Tibial artery (tissue), 4 donors: ENCODE measurements at regions not wholly inside any gene's neighbourhood (a gene's known extent, or its start where the extent isn't known, plus 50 kb on each side); places are given as distances from the start of the nearest gene placed in this dataset.

Source experiments
- DNase-seq, 2 donors: peaks; one replicate each; pipeline ENCODE4 v3.0.0-alpha.2; 2019
- H3K27ac ChIP-seq, 2 donors: fragments of 200-600 bp; sonication (generic) in 1 of 2; 1 replicate in 1 of 2; 2 replicates in 1 of 2; pipeline ENCODE4 v1.5.1; 2018 to 2019; ENCODE audit warnings: mild to moderate bottlenecking in 1 of 2
- H3K27me3 ChIP-seq, 2 donors: fragments of 200-600 bp; sonication (generic) in 1 of 2; one replicate each; pipeline versions ENCODE4 v1.5.1 to v1.6.0; 2016 to 2019
- H3K36me3 ChIP-seq, 3 donors: fragments of 200-600 bp; sonication (generic) in 2 of 3; one replicate each; pipeline ENCODE4 v1.5.1; 2016 to 2019; ENCODE audit warnings: mild to moderate bottlenecking in 2 of 3
- H3K4me1 ChIP-seq, 4 donors: fragments of 200-600 bp; sonication (generic) in 2 of 4; 1 replicate in 3 of 4; 2 replicates in 1 of 4; pipeline ENCODE4 v1.5.1; 2016 to 2019
- H3K4me3 ChIP-seq, 2 donors: fragments of 200-600 bp; sonication (generic) in 1 of 2; 1 replicate in 1 of 2; 2 replicates in 1 of 2; pipeline ENCODE4 v1.5.1; 2018 to 2019; ENCODE audit warnings: mild to moderate bottlenecking in 2 of 2
- H3K9me3 ChIP-seq, 3 donors: fragments of 200-600 bp; sonication (generic) in 1 of 3; one replicate each; pipeline ENCODE4 v1.5.1; 2016 to 2019
- intact Hi-C: fragments of 100-400 bp; cut with DNase I; formaldehyde crosslinking; loops from one replicate; pipeline ENCODE4 v1.15.0; 2023; ENCODE audit warnings: low total_unique reads
- TF ChIP-seq, protein P1 (sequence below), 2 experiments: fragments of 200-600 bp in 1 of 2; fragments of 450-650 bp in 1 of 2; IDR thresholded peaks; one replicate each; pipeline ENCODE4 v1.5.1; 2017 to 2019; ENCODE audit warnings: antibody characterized with exemption in 2 of 2, mild to moderate bottlenecking in 1 of 2, moderate library complexity in 1 of 2

DNA sequence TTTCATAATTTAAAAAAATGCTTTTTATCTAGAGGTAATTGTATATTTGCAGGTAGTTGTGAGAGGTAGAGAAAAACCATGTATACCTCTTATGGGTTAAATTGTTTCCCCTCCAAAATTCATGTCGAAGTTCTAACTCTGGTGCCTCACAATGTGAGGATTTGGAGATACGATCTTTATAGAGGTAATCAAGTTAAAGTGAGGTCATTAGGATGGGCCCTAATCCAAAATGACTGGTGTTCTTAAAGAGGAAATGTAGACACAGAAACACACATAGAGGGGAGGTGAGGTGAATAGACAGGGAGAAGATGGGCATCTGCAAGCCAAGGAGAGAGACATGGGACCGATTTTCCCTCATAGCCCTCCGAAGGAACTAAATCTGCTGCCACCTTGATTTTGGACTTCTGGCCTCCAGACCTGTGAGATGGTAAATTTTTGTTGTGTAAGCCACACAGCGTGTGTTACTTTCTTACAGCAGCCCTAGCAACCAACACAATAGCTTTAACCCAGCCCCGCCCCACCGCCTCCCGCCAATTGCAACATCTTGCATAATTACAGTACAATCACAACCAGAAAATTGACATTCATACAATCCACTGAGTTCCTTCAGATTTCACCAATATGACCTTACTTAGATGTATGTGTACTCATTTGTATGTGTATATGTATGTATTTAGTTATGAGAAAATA lies 208.9 kb downstream of the MIB1 start:
- intact Hi-C loops = no loop called here
- DNase-seq = no peak
- Histone ChIP-seq H3K27me3 (no peaks in the 10 kb centered on the region), H3K4me3 (no peak overlapping the region), H3K9me3 (no peaks in the 10 kb centered on the region), H3K36me3 (no peaks in the 10 kb centered on the region), H3K4me1 (no peaks in the 10 kb centered on the region), H3K27ac (no peak overlapping the region)
- TF ChIP-seq, protein P1, sequence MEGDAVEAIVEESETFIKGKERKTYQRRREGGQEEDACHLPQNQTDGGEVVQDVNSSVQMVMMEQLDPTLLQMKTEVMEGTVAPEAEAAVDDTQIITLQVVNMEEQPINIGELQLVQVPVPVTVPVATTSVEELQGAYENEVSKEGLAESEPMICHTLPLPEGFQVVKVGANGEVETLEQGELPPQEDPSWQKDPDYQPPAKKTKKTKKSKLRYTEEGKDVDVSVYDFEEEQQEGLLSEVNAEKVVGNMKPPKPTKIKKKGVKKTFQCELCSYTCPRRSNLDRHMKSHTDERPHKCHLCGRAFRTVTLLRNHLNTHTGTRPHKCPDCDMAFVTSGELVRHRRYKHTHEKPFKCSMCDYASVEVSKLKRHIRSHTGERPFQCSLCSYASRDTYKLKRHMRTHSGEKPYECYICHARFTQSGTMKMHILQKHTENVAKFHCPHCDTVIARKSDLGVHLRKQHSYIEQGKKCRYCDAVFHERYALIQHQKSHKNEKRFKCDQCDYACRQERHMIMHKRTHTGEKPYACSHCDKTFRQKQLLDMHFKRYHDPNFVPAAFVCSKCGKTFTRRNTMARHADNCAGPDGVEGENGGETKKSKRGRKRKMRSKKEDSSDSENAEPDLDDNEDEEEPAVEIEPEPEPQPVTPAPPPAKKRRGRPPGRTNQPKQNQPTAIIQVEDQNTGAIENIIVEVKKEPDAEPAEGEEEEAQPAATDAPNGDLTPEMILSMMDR (IDR thresholded peaks at IDR 0.05) = no peak

- Histone ChIP-seq H3K27me3 (no peaks in the 10 kb centered on the region), H3K9me3 (no peaks in the 10 kb centered on the region), H3K4me3 (no peak overlapping the region), H3K36me3 (no peaks in the 10 kb centered on the region), H3K4me1 (no peaks in the 10 kb centered on the region), H3K27ac (no peak overlapping the region)
- intact Hi-C loops = no loop called here
- TF ChIP-seq, protein P1 (IDR thresholded peaks at IDR 0.05) = peak; percentile 69 to 88
- peak; percentile 71 to 77 for DNase-seq
These were observed 213.4 kb upstream of the GATA6 start for GRCh38 chr18:21955757-21956652.

GRCh38 chr18:21958263-21958662 lies 211.1 kb upstream of the GATA6 start:
- Histone ChIP-seq H3K4me3 (no peak overlapping the region), H3K9me3 (no peaks in the 10 kb centered on the region), H3K4me1 (no peaks in the 10 kb centered on the region), H3K27me3 (no peaks in the 10 kb centered on the region), H3K36me3 (no peaks in the 10 kb centered on the region), H3K27ac (no peak overlapping the region)
- no peak for DNase-seq
- intact Hi-C loops = no loop called here
- TF ChIP-seq, protein P1 (IDR thresholded peaks at IDR 0.05) = no peak

DNA sequence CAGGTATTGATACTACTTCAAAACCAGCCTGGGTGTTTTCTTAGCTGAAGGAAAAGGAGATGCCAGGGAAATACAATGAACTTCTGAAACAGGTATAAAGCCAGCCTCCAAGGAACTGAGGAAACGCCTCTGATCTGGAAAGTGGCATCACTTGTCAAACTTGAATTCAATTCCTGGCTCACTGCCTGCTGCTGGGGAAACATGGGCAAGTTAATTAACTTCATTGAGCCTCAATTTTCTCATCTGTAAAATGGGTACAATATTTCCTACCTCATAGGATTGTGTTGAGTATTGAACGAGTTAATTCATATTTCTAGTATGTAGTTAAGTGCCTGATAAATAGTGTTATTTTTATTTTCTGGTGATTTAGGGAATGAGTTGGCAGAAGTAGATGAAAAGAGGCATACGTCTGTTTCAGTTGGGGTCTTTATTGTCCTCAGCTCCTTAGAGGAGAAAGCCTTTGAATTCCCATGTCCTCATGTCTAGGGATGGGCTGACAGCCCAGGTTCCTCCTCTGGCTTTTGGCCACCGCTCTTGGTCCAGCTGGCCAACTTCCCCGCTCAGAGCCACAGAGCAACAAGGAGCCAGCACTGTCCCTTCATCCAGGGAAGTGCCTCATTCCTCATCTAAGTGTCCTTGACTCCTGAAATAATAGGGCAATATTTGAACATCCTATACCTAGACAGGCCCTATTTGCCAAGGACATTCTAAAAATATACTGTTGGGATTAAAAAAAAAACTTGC lies 210.5 kb upstream of the GATA6 start:
- Histone ChIP-seq H3K4me1 (no peaks in the 10 kb centered on the region), H3K27me3 (no peaks in the 10 kb centered on the region), H3K27ac (no peak overlapping the region), H3K36me3 (no peaks in the 10 kb centered on the region), H3K9me3 (no peaks in the 10 kb centered on the region), H3K4me3 (no peak overlapping the region)
- TF ChIP-seq, protein P1 (IDR thresholded peaks at IDR 0.05) = no peak
- intact Hi-C loops = no loop called here
- no peak for DNase-seq

DNA sequence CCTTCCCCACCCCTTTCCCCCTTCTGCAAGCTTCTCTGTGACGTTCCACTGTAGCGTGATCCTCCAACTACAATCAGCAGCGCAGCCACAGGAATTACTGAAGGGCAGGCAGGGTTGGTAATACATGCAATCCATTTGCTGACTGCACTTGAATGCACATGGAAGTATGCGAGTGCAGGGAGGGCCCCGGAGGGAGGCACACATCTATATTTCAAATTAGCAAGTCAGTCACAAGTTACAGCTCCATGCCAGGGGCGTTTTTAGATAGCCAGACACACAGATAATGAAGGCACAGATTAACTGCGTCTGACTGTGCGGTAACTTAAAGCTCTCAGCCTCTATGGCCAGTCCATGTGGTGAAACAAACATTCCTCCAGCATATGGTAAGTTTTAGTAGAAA lies 209.2 kb upstream of the GATA6 start:
- H3K27ac ChIP-seq = no peak overlapping the region
- H3K36me3 ChIP-seq = no peaks in the 10 kb centered on the region
- intact Hi-C loops = no loop called here
- TF ChIP-seq, protein P1 (IDR thresholded peaks at IDR 0.05) = no peak
- H3K9me3 ChIP-seq = no peaks in the 10 kb centered on the region
- no peaks in the 10 kb centered on the region for H3K4me1 ChIP-seq
- H3K4me3 ChIP-seq = no peak overlapping the region
- no peaks in the 10 kb centered on the region for H3K27me3 ChIP-seq
- DNase-seq = no peak
